ENCODE measurements at regions not wholly inside any gene's neighbourhood (a gene's known extent, or its start where the extent isn't known, plus 50 kb on each side); places are given as distances from the start of the nearest gene placed in this dataset.

- TF ChIP-seq CTCF (conservative IDR thresholded peaks at IDR 0.05; ENCODE audit: low read depth in 2 of 2) (peak in 1 of 2 experiments; percentile 38; a peak in 2 of 4 replicates), POLR2AphosphoS5 (IDR thresholded peaks at IDR 0.05; ENCODE audit: low read depth) (no peak), JUNB (IDR thresholded peaks at IDR 0.05; ENCODE audit: unreplicated experiment) (no peak)
Observed at GRCh38 chr6:156410649-156411048, 366.5 kb upstream of the ARID1B start.

All from GM23338 (cell line).